GM12878 (cell line): ENCODE measurements at regions not wholly inside any gene's neighbourhood (a gene's known extent, or its start where the extent isn't known, plus 50 kb on each side); places are given as distances from the start of the nearest gene placed in this dataset.

Experiments used
- ASH2L ChIP-seq: fragments of 300-600, 200-600 bp; sonication (generic); IDR thresholded peaks from 2 replicates; pipeline ENCODE4 v1.6.1; 2017; ENCODE audit warnings: low read depth, mild to moderate bottlenecking, borderline replicate concordance
- BHLHE40 ChIP-seq, 2 experiments: fragments of 450-650 bp in 1 of 2; IDR thresholded peaks; 2 replicates each; pipeline ENCODE4 v1.6.1; 2011 to 2017; ENCODE audit warnings: low read depth in 2 of 2, borderline replicate concordance in 1 of 2, improper control_type of control experiment in 1 of 2, low read length in 1 of 2, mild to moderate bottlenecking in 1 of 2
- CEBPB ChIP-seq, 2 experiments: fragments of 150-350 bp in 1 of 2; IDR thresholded peaks; 2 replicates each; pipeline ENCODE4 v1.6.1; 2012 to 2014; ENCODE audit warnings: low read depth in 2 of 2, low read length in 2 of 2, borderline replicate concordance in 1 of 2, inconsistent platforms in 1 of 2
- EP300 ChIP-seq, 2 experiments: fragments of 150-350 bp in 1 of 2; IDR thresholded peaks; 2 replicates each; pipeline ENCODE4 v1.6.1; 2011 to 2012; ENCODE audit warnings: low read depth in 2 of 2, low read length in 2 of 2, borderline replicate concordance in 1 of 2, improper control_type of control experiment in 1 of 2, inconsistent platforms in 1 of 2; ENCODE audit not compliant: control insufficient read depth in 1 of 2
- MEF2A ChIP-seq: IDR thresholded peaks from 2 replicates; pipeline ENCODE4 v1.6.1; 2011; ENCODE audit warnings: low read depth, mild to moderate bottlenecking, low read length, moderate library complexity; ENCODE audit not compliant: insufficient read depth
- POLR2A ChIP-seq: IDR thresholded peaks from 2 replicates; pipeline ENCODE4 v1.6.1; 2011; ENCODE audit warnings: low read depth, mild to moderate bottlenecking, low read length
- ZSCAN29 ChIP-seq: fragments of 450-650 bp; IDR thresholded peaks from 2 replicates; pipeline ENCODE4 v1.6.1; 2017; ENCODE audit warnings: mild to moderate bottlenecking, moderate library complexity
- ZZZ3 ChIP-seq: IDR thresholded peaks from 2 replicates; pipeline ENCODE4 v1.6.1; 2011; ENCODE audit warnings: low read depth; ENCODE audit not compliant: control insufficient read depth, insufficient read length
- TF ChIP-seq, protein P1 (sequence below), 3 experiments: IDR thresholded peaks in 2 of 3; conservative IDR thresholded peaks in 1 of 3; 2 replicates each; pipeline ENCODE4 v1.5.1; 2011; ENCODE audit warnings: low read depth in 3 of 3, low read length in 3 of 3, mild to moderate bottlenecking in 3 of 3, control low read depth in 2 of 3, moderate library complexity in 2 of 3, inconsistent platforms in 1 of 3, mixed read lengths in 1 of 3; ENCODE audit not compliant: control insufficient read depth in 2 of 3, insufficient read depth in 1 of 3; ENCODE audit errors: extremely low read depth in 1 of 3
- TF ChIP-seq, protein P2 (sequence below): IDR thresholded peaks from 2 replicates; pipeline ENCODE4 v1.6.1; 2011; ENCODE audit warnings: borderline replicate concordance, low read depth, mild to moderate bottlenecking, moderate library complexity, mixed read lengths, low read length; ENCODE audit not compliant: insufficient read depth; ENCODE audit errors: extremely low read length
- TF ChIP-seq, protein P3 (sequence below): IDR thresholded peaks from 2 replicates; pipeline ENCODE4 v1.6.1; 2012; ENCODE audit warnings: improper control_type of control experiment, low read depth, low read length; ENCODE audit not compliant: insufficient replicate concordance

GRCh38 chr3:90221900-90222299, 1114.5 kb downstream of the EPHA3 start:
- TF ChIP-seq, protein P1, sequence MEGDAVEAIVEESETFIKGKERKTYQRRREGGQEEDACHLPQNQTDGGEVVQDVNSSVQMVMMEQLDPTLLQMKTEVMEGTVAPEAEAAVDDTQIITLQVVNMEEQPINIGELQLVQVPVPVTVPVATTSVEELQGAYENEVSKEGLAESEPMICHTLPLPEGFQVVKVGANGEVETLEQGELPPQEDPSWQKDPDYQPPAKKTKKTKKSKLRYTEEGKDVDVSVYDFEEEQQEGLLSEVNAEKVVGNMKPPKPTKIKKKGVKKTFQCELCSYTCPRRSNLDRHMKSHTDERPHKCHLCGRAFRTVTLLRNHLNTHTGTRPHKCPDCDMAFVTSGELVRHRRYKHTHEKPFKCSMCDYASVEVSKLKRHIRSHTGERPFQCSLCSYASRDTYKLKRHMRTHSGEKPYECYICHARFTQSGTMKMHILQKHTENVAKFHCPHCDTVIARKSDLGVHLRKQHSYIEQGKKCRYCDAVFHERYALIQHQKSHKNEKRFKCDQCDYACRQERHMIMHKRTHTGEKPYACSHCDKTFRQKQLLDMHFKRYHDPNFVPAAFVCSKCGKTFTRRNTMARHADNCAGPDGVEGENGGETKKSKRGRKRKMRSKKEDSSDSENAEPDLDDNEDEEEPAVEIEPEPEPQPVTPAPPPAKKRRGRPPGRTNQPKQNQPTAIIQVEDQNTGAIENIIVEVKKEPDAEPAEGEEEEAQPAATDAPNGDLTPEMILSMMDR (IDR thresholded peaks at IDR 0.05 in 2 of 3, conservative IDR thresholded peaks at IDR 0.05 in 1 of 3; ENCODE audit: control insufficient read depth in 2 of 3, extremely low read depth in 1 of 3, insufficient read depth in 1 of 3, low read depth in 3 of 3, low read length in 3 of 3) = no peak
- TF ChIP-seq ASH2L (no peak), ZZZ3 (no peak), MEF2A (no peak), BHLHE40 (IDR thresholded peaks at IDR 0.05; ENCODE audit: borderline replicate concordance in 1 of 2, low read depth in 2 of 2, low read length in 1 of 2) (no peak), EP300 (IDR thresholded peaks at IDR 0.05; ENCODE audit: borderline replicate concordance in 1 of 2, control insufficient read depth in 1 of 2, low read depth in 2 of 2, low read length in 2 of 2) (no peak), ZSCAN29 (no peak), CEBPB (IDR thresholded peaks at IDR 0.05; ENCODE audit: borderline replicate concordance in 1 of 2, low read depth in 2 of 2, low read length in 2 of 2) (no peak), POLR2A (no peak)
- TF ChIP-seq, protein P2, sequence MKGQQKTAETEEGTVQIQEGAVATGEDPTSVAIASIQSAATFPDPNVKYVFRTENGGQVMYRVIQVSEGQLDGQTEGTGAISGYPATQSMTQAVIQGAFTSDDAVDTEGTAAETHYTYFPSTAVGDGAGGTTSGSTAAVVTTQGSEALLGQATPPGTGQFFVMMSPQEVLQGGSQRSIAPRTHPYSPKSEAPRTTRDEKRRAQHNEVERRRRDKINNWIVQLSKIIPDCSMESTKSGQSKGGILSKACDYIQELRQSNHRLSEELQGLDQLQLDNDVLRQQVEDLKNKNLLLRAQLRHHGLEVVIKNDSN = no peak
- TF ChIP-seq, protein P3, sequence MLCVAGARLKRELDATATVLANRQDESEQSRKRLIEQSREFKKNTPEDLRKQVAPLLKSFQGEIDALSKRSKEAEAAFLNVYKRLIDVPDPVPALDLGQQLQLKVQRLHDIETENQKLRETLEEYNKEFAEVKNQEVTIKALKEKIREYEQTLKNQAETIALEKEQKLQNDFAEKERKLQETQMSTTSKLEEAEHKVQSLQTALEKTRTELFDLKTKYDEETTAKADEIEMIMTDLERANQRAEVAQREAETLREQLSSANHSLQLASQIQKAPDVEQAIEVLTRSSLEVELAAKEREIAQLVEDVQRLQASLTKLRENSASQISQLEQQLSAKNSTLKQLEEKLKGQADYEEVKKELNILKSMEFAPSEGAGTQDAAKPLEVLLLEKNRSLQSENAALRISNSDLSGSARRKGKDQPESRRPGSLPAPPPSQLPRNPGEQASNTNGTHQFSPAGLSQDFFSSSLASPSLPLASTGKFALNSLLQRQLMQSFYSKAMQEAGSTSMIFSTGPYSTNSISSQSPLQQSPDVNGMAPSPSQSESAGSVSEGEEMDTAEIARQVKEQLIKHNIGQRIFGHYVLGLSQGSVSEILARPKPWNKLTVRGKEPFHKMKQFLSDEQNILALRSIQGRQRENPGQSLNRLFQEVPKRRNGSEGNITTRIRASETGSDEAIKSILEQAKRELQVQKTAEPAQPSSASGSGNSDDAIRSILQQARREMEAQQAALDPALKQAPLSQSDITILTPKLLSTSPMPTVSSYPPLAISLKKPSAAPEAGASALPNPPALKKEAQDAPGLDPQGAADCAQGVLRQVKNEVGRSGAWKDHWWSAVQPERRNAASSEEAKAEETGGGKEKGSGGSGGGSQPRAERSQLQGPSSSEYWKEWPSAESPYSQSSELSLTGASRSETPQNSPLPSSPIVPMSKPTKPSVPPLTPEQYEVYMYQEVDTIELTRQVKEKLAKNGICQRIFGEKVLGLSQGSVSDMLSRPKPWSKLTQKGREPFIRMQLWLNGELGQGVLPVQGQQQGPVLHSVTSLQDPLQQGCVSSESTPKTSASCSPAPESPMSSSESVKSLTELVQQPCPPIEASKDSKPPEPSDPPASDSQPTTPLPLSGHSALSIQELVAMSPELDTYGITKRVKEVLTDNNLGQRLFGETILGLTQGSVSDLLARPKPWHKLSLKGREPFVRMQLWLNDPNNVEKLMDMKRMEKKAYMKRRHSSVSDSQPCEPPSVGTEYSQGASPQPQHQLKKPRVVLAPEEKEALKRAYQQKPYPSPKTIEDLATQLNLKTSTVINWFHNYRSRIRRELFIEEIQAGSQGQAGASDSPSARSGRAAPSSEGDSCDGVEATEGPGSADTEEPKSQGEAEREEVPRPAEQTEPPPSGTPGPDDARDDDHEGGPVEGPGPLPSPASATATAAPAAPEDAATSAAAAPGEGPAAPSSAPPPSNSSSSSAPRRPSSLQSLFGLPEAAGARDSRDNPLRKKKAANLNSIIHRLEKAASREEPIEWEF = no peak
